Gastrocnemius medialis (tissue), 4 donors: ENCODE measurements at regions not wholly inside any gene's neighbourhood (a gene's known extent, or its start where the extent isn't known, plus 50 kb on each side); places are given as distances from the start of the nearest gene placed in this dataset.
"Not testable (repeated sequence)": the region's sequence is repeated elsewhere in the genome, so short reads cannot be mapped to it uniquely, and the experiment has no call there.

Experiments used
- POLR2A ChIP-seq, 2 donors: fragments of 450-650 bp; IDR thresholded peaks; one replicate each; pipeline ENCODE4 v1.6.1; 2017; ENCODE audit warnings: antibody characterized with exemption in 2 of 2, mild to moderate bottlenecking in 2 of 2, moderate library complexity in 2 of 2
- TF ChIP-seq, protein P1 (sequence below), 5 experiments: fragments of 450-650 bp in 3 of 5; fragments of 200-600 bp in 2 of 5; sonication (generic) in 2 of 5; IDR thresholded peaks in 4 of 5; conservative IDR thresholded peaks in 1 of 5; 1 replicate in 4 of 5; 2 replicates in 1 of 5; pipeline ENCODE4 v1.5.1; 2016 to 2019; ENCODE audit warnings: antibody characterized with exemption in 5 of 5, mild to moderate bottlenecking in 3 of 5, moderate library complexity in 3 of 5

- not testable (repeated sequence) for TF ChIP-seq POLR2A (IDR thresholded peaks at IDR 0.05)
- TF ChIP-seq, protein P1, sequence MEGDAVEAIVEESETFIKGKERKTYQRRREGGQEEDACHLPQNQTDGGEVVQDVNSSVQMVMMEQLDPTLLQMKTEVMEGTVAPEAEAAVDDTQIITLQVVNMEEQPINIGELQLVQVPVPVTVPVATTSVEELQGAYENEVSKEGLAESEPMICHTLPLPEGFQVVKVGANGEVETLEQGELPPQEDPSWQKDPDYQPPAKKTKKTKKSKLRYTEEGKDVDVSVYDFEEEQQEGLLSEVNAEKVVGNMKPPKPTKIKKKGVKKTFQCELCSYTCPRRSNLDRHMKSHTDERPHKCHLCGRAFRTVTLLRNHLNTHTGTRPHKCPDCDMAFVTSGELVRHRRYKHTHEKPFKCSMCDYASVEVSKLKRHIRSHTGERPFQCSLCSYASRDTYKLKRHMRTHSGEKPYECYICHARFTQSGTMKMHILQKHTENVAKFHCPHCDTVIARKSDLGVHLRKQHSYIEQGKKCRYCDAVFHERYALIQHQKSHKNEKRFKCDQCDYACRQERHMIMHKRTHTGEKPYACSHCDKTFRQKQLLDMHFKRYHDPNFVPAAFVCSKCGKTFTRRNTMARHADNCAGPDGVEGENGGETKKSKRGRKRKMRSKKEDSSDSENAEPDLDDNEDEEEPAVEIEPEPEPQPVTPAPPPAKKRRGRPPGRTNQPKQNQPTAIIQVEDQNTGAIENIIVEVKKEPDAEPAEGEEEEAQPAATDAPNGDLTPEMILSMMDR (IDR thresholded peaks at IDR 0.05 in 4 of 5, conservative IDR thresholded peaks at IDR 0.05 in 1 of 5): not testable (repeated sequence)
These were observed 262.5 kb upstream of the PTGER4 start for GRCh38 chr5:40417046-40417810.
